HAP-1 (cell line): ENCODE measurements at regions not wholly inside any gene's neighbourhood (a gene's known extent, or its start where the extent isn't known, plus 50 kb on each side); places are given as distances from the start of the nearest gene placed in this dataset.

Experiments
- DNase-seq, 2 experiments: peaks; one replicate each; pipeline ENCODE4 v3.0.0-alpha.2; 2016 to 2020; ENCODE audit warnings: low spot score in 2 of 2
- H3K27me3 ChIP-seq: fragments of 250-450 bp; sonication (Bioruptor Pico); 2 replicates; pipeline ENCODE4 v1.5.1; 2020; ENCODE audit warnings: low read depth, mild to moderate bottlenecking, moderate library complexity
- H3K36me3 ChIP-seq: fragments of 250-450 bp; sonication (Bioruptor Pico); replicated peaks from 2 replicates; pipeline ENCODE4 v1.5.1; 2020; ENCODE audit warnings: mild to moderate bottlenecking
- H3K4me1 ChIP-seq: fragments of 250-450 bp; sonication (Bioruptor Pico); 2 replicates; pipeline ENCODE4 v1.5.1; 2020; ENCODE audit warnings: mild to moderate bottlenecking
- H3K4me3 ChIP-seq: fragments of 250-450 bp; sonication (Bioruptor Pico); 2 replicates; pipeline ENCODE4 v1.5.1; 2020; ENCODE audit warnings: mild to moderate bottlenecking, moderate library complexity
- H3K9me3 ChIP-seq: fragments of 250-450 bp; sonication (Bioruptor Pico); 2 replicates; pipeline ENCODE4 v1.5.1; 2020; ENCODE audit warnings: mild to moderate bottlenecking, moderate library complexity
- in situ Hi-C: fragments of 300-500 bp; cut with MboI; formaldehyde crosslinking; loops from 3 replicates; pipeline ENCODE4 v1.14.3; 2020; ENCODE audit warnings: low sequenced_read_pairs, inconsistent platforms, mixed read lengths

- in situ Hi-C loops, result no loop called here
- H3K4me1 ChIP-seq, result peaks cover 11% of the 10 kb centered on the region
- no peak for DNase-seq
- no peaks in the 10 kb centered on the region for H3K27me3 ChIP-seq
- no peaks in the 10 kb centered on the region for H3K9me3 ChIP-seq
- no peaks in the 10 kb centered on the region for H3K36me3 ChIP-seq
- no peak overlapping the region for H3K4me3 ChIP-seq
Measured at GRCh38 chr3:81295906-81296577, 465.4 kb downstream of the GBE1 start.

- DNase-seq, result no peak
- Histone ChIP-seq H3K9me3 (peaks cover 3% of the 10 kb centered on the region; the same call in 1 of the 2 replicates), H3K4me3 (no peak overlapping the region), H3K4me1 (no peaks in the 10 kb centered on the region), H3K27me3 (no peaks in the 10 kb centered on the region), H3K36me3 (no peaks in the 10 kb centered on the region)
- in situ Hi-C loops, result no loop called here
Measured at GRCh38 chr3:81293156-81293555, 468.3 kb downstream of the GBE1 start.

- H3K36me3 ChIP-seq, result no peaks in the 10 kb centered on the region
- no peak for DNase-seq
- no peaks in the 10 kb centered on the region for H3K4me1 ChIP-seq
- H3K27me3 ChIP-seq, result no peaks in the 10 kb centered on the region
- peaks cover 3% of the 10 kb centered on the region; the same call in 1 of the 2 replicates for H3K9me3 ChIP-seq
- no peak overlapping the region for H3K4me3 ChIP-seq
- in situ Hi-C loops, result no loop called here
Measured at GRCh38 chr3:81291586-81291985, 469.9 kb downstream of the GBE1 start.

GRCh38 chr3:81289676-81290075 lies 471.8 kb downstream of the GBE1 start:
- Histone ChIP-seq H3K27me3 (no peaks in the 10 kb centered on the region), H3K4me3 (no peak overlapping the region), H3K4me1 (no peaks in the 10 kb centered on the region), H3K36me3 (no peaks in the 10 kb centered on the region), H3K9me3 (peaks cover 3% of the 10 kb centered on the region; the same call in 1 of the 2 replicates)
- in situ Hi-C loops, result no loop called here
- no peak for DNase-seq

GRCh38 chr3:81279481-81280379 lies 481.7 kb downstream of the GBE1 start:
- Histone ChIP-seq H3K4me3 (no peak overlapping the region), H3K9me3 (no peaks in the 10 kb centered on the region), H3K4me1 (peaks cover 14% of the 10 kb centered on the region), H3K27me3 (no peaks in the 10 kb centered on the region), H3K36me3 (no peaks in the 10 kb centered on the region)
- in situ Hi-C loops, result no loop called here
- DNase-seq, result peak; percentile 34 to 91

GRCh38 chr3:81277853-81278252 lies 483.6 kb downstream of the GBE1 start:
- no peaks in the 10 kb centered on the region for H3K9me3 ChIP-seq
- in situ Hi-C loops, result no loop called here
- H3K4me1 ChIP-seq, result peaks cover 14% of the 10 kb centered on the region
- H3K27me3 ChIP-seq, result no peaks in the 10 kb centered on the region
- no peak for DNase-seq
- H3K4me3 ChIP-seq, result no peak overlapping the region
- H3K36me3 ChIP-seq, result no peaks in the 10 kb centered on the region

- DNase-seq, result no peak
- Histone ChIP-seq H3K9me3 (no peaks in the 10 kb centered on the region), H3K4me3 (no peak overlapping the region), H3K36me3 (no peaks in the 10 kb centered on the region), H3K27me3 (no peaks in the 10 kb centered on the region), H3K4me1 (peaks cover 20% of the 10 kb centered on the region)
- in situ Hi-C loops, result no loop called here
Measured at GRCh38 chr3:81274671-81275070, 486.8 kb downstream of the GBE1 start.

- no peaks in the 10 kb centered on the region for H3K9me3 ChIP-seq
- DNase-seq, result no peak
- H3K4me1 ChIP-seq, result peaks cover 27% of the 10 kb centered on the region
- no peaks in the 10 kb centered on the region for H3K36me3 ChIP-seq
- no peaks in the 10 kb centered on the region for H3K27me3 ChIP-seq
- no peak overlapping the region for H3K4me3 ChIP-seq
- in situ Hi-C loops, result no loop called here
Measured at GRCh38 chr3:81270603-81271379, 490.7 kb downstream of the GBE1 start.

- H3K36me3 ChIP-seq, result no peaks in the 10 kb centered on the region
- no peaks in the 10 kb centered on the region for H3K9me3 ChIP-seq
- H3K4me3 ChIP-seq, result no peak overlapping the region
- H3K4me1 ChIP-seq, result peaks cover 27% of the 10 kb centered on the region
- DNase-seq, result no peak
- no peaks in the 10 kb centered on the region for H3K27me3 ChIP-seq
- in situ Hi-C loops, result no loop called here
Measured at GRCh38 chr3:81268526-81268925, 492.9 kb downstream of the GBE1 start.

GRCh38 chr3:81261996-81262395 lies 499.4 kb downstream of the GBE1 start:
- H3K4me1 ChIP-seq, result no peaks in the 10 kb centered on the region; the same call in 1 of the 2 replicates
- H3K4me3 ChIP-seq, result no peak overlapping the region
- H3K27me3 ChIP-seq, result no peaks in the 10 kb centered on the region
- no peak for DNase-seq
- no peaks in the 10 kb centered on the region for H3K9me3 ChIP-seq
- in situ Hi-C loops, result no loop called here
- H3K36me3 ChIP-seq, result no peaks in the 10 kb centered on the region

- no peaks in the 10 kb centered on the region for H3K27me3 ChIP-seq
- in situ Hi-C loops, result no loop called here
- H3K4me3 ChIP-seq, result no peak overlapping the region
- H3K9me3 ChIP-seq, result no peaks in the 10 kb centered on the region
- DNase-seq, result no peak
- H3K36me3 ChIP-seq, result no peaks in the 10 kb centered on the region
- no peaks in the 10 kb centered on the region for H3K4me1 ChIP-seq
Measured at GRCh38 chr3:81255463-81255862, 506.0 kb downstream of the GBE1 start.

- H3K4me3 ChIP-seq, result no peak overlapping the region
- DNase-seq, result no peak
- in situ Hi-C loops, result no loop called here
- H3K9me3 ChIP-seq, result no peaks in the 10 kb centered on the region
- no peaks in the 10 kb centered on the region for H3K36me3 ChIP-seq
- peaks cover 9% of the 10 kb centered on the region for H3K4me1 ChIP-seq
- H3K27me3 ChIP-seq, result no peaks in the 10 kb centered on the region
Measured at GRCh38 chr3:81251096-81251495, 510.3 kb downstream of the GBE1 start.

- Histone ChIP-seq H3K27me3 (no peaks in the 10 kb centered on the region), H3K9me3 (no peaks in the 10 kb centered on the region), H3K36me3 (no peaks in the 10 kb centered on the region), H3K4me1 (peaks cover 9% of the 10 kb centered on the region), H3K4me3 (no peak overlapping the region)
- peak in 1 of 2 experiments; percentile 45 for DNase-seq
- in situ Hi-C loops, result no loop called here
Measured at GRCh38 chr3:81249540-81250029, 511.9 kb downstream of the GBE1 start.
